ENCODE measurements at regions not wholly inside any gene's neighbourhood (a gene's known extent, or its start where the extent isn't known, plus 50 kb on each side); places are given as distances from the start of the nearest gene placed in this dataset.

DNA sequence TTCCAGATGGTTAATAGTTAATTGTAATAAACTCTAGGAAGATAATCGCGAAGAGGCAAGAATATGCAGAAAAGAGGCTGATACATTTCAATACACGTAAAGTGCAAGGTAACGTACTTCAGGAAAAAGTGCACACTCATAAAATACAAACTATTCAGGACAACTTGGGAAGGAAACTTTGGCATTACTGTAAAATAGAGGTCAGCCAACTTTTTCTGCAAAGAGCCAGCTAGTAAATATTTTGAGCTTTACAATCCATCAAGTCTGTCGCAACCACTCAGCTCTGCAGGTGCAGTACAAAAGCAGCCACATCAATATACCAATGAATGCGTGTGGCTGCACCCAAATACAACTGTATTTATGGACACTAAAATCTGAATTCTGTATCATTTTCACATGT, 51.6 kb upstream of the THUMPD3 start:
- ATAC-seq (ENCODE audit: insufficient number of reproducible peaks, low FRiP score, low read depth) (no peak), DNase-seq (ENCODE audit: low spot score) (no peak)
- Histone ChIP-seq H3K36me3 (no peaks in the 10 kb centered on the region), H3K9me3 (no peaks in the 10 kb centered on the region), H3K27me3 (replicated peaks; ENCODE audit: insufficient read depth) (no peaks in the 10 kb centered on the region), H3K27ac (no peak overlapping the region), H3K4me3 (no peak overlapping the region), H3K4me1 (ENCODE audit: control insufficient read depth in 1 of 2, low read depth in 2 of 2) (peaks cover 0 to 18% of the 10 kb centered on the region in 2 donors)
- TF ChIP-seq, protein P1, sequence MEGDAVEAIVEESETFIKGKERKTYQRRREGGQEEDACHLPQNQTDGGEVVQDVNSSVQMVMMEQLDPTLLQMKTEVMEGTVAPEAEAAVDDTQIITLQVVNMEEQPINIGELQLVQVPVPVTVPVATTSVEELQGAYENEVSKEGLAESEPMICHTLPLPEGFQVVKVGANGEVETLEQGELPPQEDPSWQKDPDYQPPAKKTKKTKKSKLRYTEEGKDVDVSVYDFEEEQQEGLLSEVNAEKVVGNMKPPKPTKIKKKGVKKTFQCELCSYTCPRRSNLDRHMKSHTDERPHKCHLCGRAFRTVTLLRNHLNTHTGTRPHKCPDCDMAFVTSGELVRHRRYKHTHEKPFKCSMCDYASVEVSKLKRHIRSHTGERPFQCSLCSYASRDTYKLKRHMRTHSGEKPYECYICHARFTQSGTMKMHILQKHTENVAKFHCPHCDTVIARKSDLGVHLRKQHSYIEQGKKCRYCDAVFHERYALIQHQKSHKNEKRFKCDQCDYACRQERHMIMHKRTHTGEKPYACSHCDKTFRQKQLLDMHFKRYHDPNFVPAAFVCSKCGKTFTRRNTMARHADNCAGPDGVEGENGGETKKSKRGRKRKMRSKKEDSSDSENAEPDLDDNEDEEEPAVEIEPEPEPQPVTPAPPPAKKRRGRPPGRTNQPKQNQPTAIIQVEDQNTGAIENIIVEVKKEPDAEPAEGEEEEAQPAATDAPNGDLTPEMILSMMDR (IDR thresholded peaks at IDR 0.05) = no peak

All from thoracic aorta (tissue), 2 donors.